SK-N-SH treated with all-trans-retinoic acid at 6 μM for 48 hours (cell line): ENCODE measurements at regions not wholly inside any gene's neighbourhood (a gene's known extent, or its start where the extent isn't known, plus 50 kb on each side); places are given as distances from the start of the nearest gene placed in this dataset.

Experiments
- ATAC-seq: fragments of 200-7000 bp; cut with Tn5 transposase; 3 replicates; pipeline ENCODE4 v1.9.1; 2020; ENCODE audit warnings: mild to moderate bottlenecking, moderate library complexity
- ARNTL ChIP-seq: fragments of 450-650 bp; formaldehyde crosslinking; IDR thresholded peaks from 2 replicates; pipeline ENCODE4 v1.5.0; 2020; ENCODE audit warnings: low read depth, mild to moderate bottlenecking, moderate library complexity, borderline replicate concordance
- BACH2 ChIP-seq: fragments of 250-450 bp; sonication (Bioruptor Pico); IDR thresholded peaks from 2 replicates; pipeline ENCODE4 v1.9.0; 2021; ENCODE audit warnings: mild to moderate bottlenecking, borderline replicate concordance
- CREB5 ChIP-seq: fragments of 250-450 bp; sonication (Bioruptor Pico); IDR thresholded peaks from 2 replicates; pipeline ENCODE4 v1.5.1; 2020; ENCODE audit warnings: low read depth, mild to moderate bottlenecking, moderate library complexity
- CSDC2 ChIP-seq: fragments of 250-450 bp; sonication (Bioruptor Pico); IDR thresholded peaks from 2 replicates; pipeline ENCODE4 v1.5.0; 2020; ENCODE audit warnings: mild to moderate bottlenecking, moderate library complexity
- CSRNP3 ChIP-seq: fragments of 250-450 bp; sonication (Bioruptor Pico); IDR thresholded peaks from 2 replicates; pipeline ENCODE4 v1.5.1; 2021; ENCODE audit warnings: mild to moderate bottlenecking, moderate library complexity
- ESRRG ChIP-seq: fragments of 250-450 bp; sonication (Bioruptor Pico); IDR thresholded peaks from 2 replicates; pipeline ENCODE4 v1.6.1; 2021; ENCODE audit warnings: mild to moderate bottlenecking
- GLIS3 ChIP-seq: fragments of 250-450 bp; sonication (Bioruptor Pico); IDR thresholded peaks from 2 replicates; pipeline ENCODE4 v1.5.0; 2020; ENCODE audit warnings: mild to moderate bottlenecking, moderate library complexity
- ISL1 ChIP-seq: fragments of 250-450 bp; sonication (Bioruptor Pico); IDR thresholded peaks from 2 replicates; pipeline ENCODE4 v2.1.2; 2022; ENCODE audit warnings: mild to moderate bottlenecking, moderate library complexity
- OSR1 ChIP-seq: fragments of 250-450 bp; sonication (Bioruptor Pico); IDR thresholded peaks from 2 replicates; pipeline ENCODE4 v1.8.0; 2022; ENCODE audit warnings: moderate library complexity, mild to moderate bottlenecking, inconsistent platforms
- PATZ1 ChIP-seq: fragments of 250-450 bp; sonication (Bioruptor Pico); IDR thresholded peaks from 2 replicates; pipeline ENCODE4 v1.8.0; 2020; ENCODE audit warnings: mild to moderate bottlenecking, moderate library complexity, borderline replicate concordance
- PPARA ChIP-seq: fragments of 250-450 bp; sonication (Bioruptor Pico); IDR thresholded peaks from 2 replicates; pipeline ENCODE4 v1.5.0; 2020; ENCODE audit warnings: mild to moderate bottlenecking, borderline replicate concordance
- SNAI2 ChIP-seq: fragments of 250-450 bp; sonication (Bioruptor Pico); IDR thresholded peaks from 2 replicates; pipeline ENCODE4 v1.5.0; 2020; ENCODE audit warnings: mild to moderate bottlenecking, moderate library complexity
- TCF4 ChIP-seq: fragments of 250-450 bp; sonication (Bioruptor Pico); IDR thresholded peaks from 2 replicates; pipeline ENCODE4 v1.8.0; 2021; ENCODE audit warnings: mild to moderate bottlenecking, moderate library complexity, borderline replicate concordance
- TOX ChIP-seq: fragments of 250-450 bp; sonication (Bioruptor Pico); IDR thresholded peaks from 2 replicates; pipeline ENCODE4 v1.8.0; 2021; ENCODE audit warnings: mild to moderate bottlenecking, moderate library complexity, borderline replicate concordance
- TSHZ2 ChIP-seq: fragments of 250-450 bp; sonication (Bioruptor Pico); IDR thresholded peaks from 2 replicates; pipeline ENCODE4 v1.5.0; 2020; ENCODE audit warnings: mild to moderate bottlenecking, moderate library complexity
- ZC3H10 ChIP-seq: fragments of 250-450 bp; sonication (Bioruptor Pico); IDR thresholded peaks from 2 replicates; pipeline ENCODE4 v1.5.1; 2021; ENCODE audit warnings: mild to moderate bottlenecking, moderate library complexity
- ZFP3 ChIP-seq: fragments of 250-450 bp; sonication (Bioruptor Pico); IDR thresholded peaks from 2 replicates; pipeline ENCODE4 v1.5.0; 2020; ENCODE audit warnings: mild to moderate bottlenecking, moderate library complexity
- ZFP30 ChIP-seq: fragments of 450-650 bp; formaldehyde crosslinking; IDR thresholded peaks from 2 replicates; pipeline ENCODE4 v1.5.0; 2022; ENCODE audit warnings: mild to moderate bottlenecking, moderate library complexity
- ZNF565 ChIP-seq: fragments of 450-650 bp; formaldehyde crosslinking; conservative IDR thresholded peaks from 2 replicates; pipeline ENCODE4 v1.5.0; 2020; ENCODE audit warnings: low read depth, mild to moderate bottlenecking, moderate library complexity
- ZNF70 ChIP-seq: fragments of 450-650 bp; formaldehyde crosslinking; IDR thresholded peaks from 2 replicates; pipeline ENCODE4 v1.5.0; 2020; ENCODE audit warnings: mild to moderate bottlenecking, moderate library complexity
- ZNF8 ChIP-seq: fragments of 450-650 bp; formaldehyde crosslinking; IDR thresholded peaks from 2 replicates; pipeline ENCODE4 v1.5.0; 2020; ENCODE audit warnings: mild to moderate bottlenecking, moderate library complexity

- no peak for TF ChIP-seq TCF4 (CRISPR knock-in tag)
These were observed 144.9 kb upstream of the PKDCC start (continued) for GRCh38 chr2:41902897-41903296.

GRCh38 chr2:41903474-41904135 is 144.2 kb upstream of the PKDCC start:
- ATAC-seq = no peak
- no peak for TF ChIP-seq CSDC2 (CRISPR knock-in tag)
- no peak for TF ChIP-seq TCF4 (CRISPR knock-in tag)
- no peak for TF ChIP-seq ZC3H10 (CRISPR knock-in tag)
- TF ChIP-seq ESRRG (CRISPR knock-in tag) = no peak
- no peak for TF ChIP-seq ZFP3
- TF ChIP-seq CSRNP3 = no peak
- no peak for TF ChIP-seq ZNF8 (CRISPR knock-in tag)

GRCh38 chr2:41904459-41904858 is 143.4 kb upstream of the PKDCC start:
- no peak for ATAC-seq
- TF ChIP-seq ZFP3 (no peak), ISL1 (CRISPR knock-in tag) (no peak), SNAI2 (CRISPR knock-in tag) (no peak), ZC3H10 (CRISPR knock-in tag) (no peak), BACH2 (no peak)

GRCh38 chr2:41905597-41906337 is 142.1 kb upstream of the PKDCC start:
- no peak for ATAC-seq
- TF ChIP-seq ESRRG (CRISPR knock-in tag) (no peak), TCF4 (CRISPR knock-in tag) (no peak), CSRNP3 (no peak), ZFP3 (no peak), TOX (CRISPR knock-in tag) (no peak), ARNTL (no peak), ZFP30 (CRISPR knock-in tag) (no peak), ZC3H10 (CRISPR knock-in tag) (no peak), CREB5 (CRISPR knock-in tag) (no peak), SNAI2 (CRISPR knock-in tag) (no peak), ZNF70 (CRISPR knock-in tag) (no peak), PATZ1 (CRISPR knock-in tag) (no peak), GLIS3 (CRISPR knock-in tag) (no peak), PPARA (CRISPR knock-in tag) (no peak), ISL1 (CRISPR knock-in tag) (no peak)

GRCh38 chr2:41906338-41906725 is 141.5 kb upstream of the PKDCC start:
- ATAC-seq = no peak
- TF ChIP-seq ZNF70 (CRISPR knock-in tag) = no peak
- TF ChIP-seq TCF4 (CRISPR knock-in tag) = 0 out of 2 replicates have a peak, but pooled peaks have one; percentile 17

- no peak for ATAC-seq
- TF ChIP-seq PPARA (CRISPR knock-in tag) (no peak), OSR1 (CRISPR knock-in tag) (no peak), TSHZ2 (CRISPR knock-in tag) (no peak), ARNTL (no peak), ISL1 (CRISPR knock-in tag) (no peak), ZNF565 (CRISPR knock-in tag) (no peak), CSRNP3 (no peak)
These were observed 140.7 kb upstream of the PKDCC start for GRCh38 chr2:41907141-41907540.
